ENCODE measurements at regions not wholly inside any gene's neighbourhood (a gene's known extent, or its start where the extent isn't known, plus 50 kb on each side); places are given as distances from the start of the nearest gene placed in this dataset.
"Not testable (repeated sequence)": the region's sequence is repeated elsewhere in the genome, so short reads cannot be mapped to it uniquely, and the experiment has no call there.

- DNase-seq = no peak
Measured at GRCh38 chr3:117809186-117810081, 1099.9 kb downstream of the TUSC7 start.

GRCh38 chr3:117811786-117812185 is 1102.2 kb downstream of the TUSC7 start:
- DNase-seq = no peak

DNA sequence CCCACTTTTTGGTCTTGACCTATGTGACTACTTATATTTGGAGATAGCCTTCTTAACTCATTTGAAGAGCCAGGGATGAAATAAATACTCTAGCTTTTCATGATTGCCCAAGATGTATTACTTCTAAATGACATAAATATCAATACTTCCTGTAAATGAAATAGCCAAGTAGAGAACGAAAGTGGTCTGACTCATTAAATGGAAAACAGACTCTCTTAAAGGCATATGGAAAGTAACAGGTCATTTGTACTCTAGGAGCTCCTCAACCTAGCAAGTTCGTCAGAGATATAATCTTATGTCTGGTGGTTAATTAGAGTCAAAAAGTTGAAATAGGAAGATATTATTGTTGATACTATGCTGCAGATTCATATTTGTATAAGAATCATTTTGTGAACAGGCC is 1105.4 kb downstream of the TUSC7 start:
- DNase-seq = no peak

DNA sequence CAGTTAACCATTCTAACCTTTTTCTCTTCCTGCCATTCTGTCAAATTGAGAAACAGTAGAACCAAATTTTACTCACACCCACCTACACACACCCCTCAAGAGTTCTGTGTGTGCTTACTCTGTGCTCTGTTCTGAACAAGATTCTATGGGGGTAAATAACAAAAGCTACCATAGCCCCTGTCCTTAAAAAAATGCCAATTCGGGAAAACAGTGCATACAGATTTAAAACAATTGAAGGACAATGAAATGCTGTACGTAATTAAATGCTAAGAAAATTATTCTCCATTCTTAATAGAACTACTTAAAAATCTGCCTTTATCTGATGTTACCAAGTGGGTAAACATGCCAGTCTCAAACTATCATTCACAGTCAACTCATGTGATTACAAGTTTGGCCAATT is 1107.5 kb downstream of the TUSC7 start:
- no peak for DNase-seq

- no peak for DNase-seq
Measured at GRCh38 chr3:117818592-117818991, 1109.0 kb downstream of the TUSC7 start.

GRCh38 chr3:117820658-117821299 is 1111.2 kb downstream of the TUSC7 start:
- no peak for DNase-seq

DNA sequence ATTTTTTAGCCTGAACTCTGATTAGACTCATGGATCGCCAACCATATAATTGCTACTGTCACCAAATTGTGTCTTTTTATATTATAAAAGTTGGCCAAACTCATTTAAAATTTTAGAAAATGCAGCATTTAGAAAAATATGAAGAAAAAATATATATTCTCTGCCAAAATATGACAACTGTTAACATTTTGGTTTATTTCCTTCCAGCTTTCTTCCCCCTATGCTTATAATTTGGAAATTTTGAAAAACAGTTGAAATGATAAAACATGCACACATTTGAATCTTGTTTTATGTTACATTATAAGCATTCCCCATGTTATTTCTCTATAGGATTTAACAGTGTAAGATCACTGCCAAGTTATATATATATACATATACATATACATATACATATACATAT is 1112.8 kb downstream of the TUSC7 start:
- DNase-seq = no peak

GRCh38 chr3:117836296-117836695 is 1126.7 kb downstream of the TUSC7 start:
- no peak for DNase-seq

DNA sequence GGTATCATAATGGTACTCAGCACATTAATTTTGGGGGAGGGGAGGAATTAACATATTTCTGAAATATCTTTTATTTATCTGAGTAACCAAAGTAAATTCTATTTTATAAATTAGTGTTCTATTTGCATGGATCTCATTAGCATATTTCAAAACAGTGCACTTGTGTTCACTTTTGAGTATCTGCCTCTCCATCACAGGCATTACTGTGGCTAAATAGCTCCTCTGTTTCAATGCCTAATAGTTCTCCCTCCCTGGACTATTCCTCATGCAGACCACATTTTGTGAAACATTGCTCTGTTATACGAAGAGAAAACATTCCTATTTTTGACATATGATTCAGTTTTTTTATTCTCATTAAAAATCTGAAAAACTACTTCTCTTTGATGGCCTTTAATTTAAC is 1127.8 kb downstream of the TUSC7 start:
- no peak for DNase-seq

DNA sequence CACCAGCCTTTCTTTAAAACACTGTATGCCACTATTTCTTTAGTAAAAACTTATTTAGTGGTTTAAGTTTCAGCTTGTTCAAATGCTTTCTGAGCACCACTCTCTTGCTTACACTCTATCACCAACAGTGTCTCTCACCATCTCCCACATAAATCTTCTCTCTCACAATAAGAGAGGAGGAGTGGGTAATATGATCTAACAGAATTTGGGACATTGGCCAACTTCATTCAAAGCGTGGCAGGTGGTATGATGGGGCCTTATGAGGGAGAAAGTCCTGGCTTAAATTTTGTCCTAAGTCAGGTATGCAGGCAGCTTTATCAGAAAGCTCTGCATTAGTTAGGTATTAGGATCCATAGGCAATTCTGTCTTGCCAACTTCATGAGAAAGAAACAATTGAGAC is 1132.5 kb downstream of the TUSC7 start:
- no peak for DNase-seq

- no peak for DNase-seq
Measured at GRCh38 chr3:117843356-117843755, 1133.8 kb downstream of the TUSC7 start.

DNA sequence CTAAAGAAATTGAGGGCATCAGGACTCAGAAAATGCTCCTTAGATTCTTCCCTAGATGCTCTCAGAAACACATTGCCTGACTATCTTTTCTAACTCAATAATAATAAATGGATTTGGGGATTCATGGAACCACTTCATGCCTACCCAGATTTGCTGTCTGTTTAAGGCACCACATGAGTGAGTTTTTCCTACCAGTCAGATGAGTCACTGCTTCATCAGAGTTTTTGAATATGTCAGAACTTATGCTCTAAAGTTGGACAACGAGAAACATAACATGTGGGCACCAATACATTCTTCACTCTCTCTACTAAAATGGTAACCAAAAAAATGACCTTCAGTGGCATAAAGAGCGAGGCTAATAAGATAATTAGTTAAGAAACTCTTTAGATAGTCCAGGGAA is 1135.1 kb downstream of the TUSC7 start:
- DNase-seq = no peak

- no peak for DNase-seq
Measured at GRCh38 chr3:117846238-117846637, 1136.7 kb downstream of the TUSC7 start.

GRCh38 chr3:117848606-117849005 is 1139.0 kb downstream of the TUSC7 start:
- DNase-seq = no peak

GRCh38 chr3:117853923-117854668 is 1144.5 kb downstream of the TUSC7 start:
- no peak for DNase-seq

DNA sequence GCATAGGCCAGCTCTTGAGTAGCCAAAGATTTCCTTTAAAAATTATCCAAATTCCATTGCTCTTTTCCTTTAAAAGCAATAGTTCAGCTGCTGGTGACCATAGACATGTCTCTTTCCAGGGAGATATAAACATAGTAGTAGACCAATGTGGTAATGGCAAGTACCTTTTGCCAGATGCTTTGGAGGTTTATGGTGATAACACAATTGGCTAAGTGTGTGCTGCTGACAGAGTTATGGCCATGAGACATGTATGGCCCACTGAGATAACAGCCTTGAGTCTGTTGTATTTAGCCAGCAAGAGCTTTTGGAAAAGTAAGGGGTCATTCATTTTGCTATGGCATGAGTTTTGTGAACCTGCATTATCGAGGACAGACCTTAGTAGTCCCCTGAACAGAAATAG is 1146.8 kb downstream of the TUSC7 start:
- DNase-seq = no peak

GRCh38 chr3:117863146-117863545 is 1153.6 kb downstream of the TUSC7 start:
- DNase-seq = no peak

- no peak for DNase-seq
Measured at GRCh38 chr3:117865338-117865737, 1155.8 kb downstream of the TUSC7 start.

GRCh38 chr3:117868766-117869165 is 1159.2 kb downstream of the TUSC7 start:
- no peak for DNase-seq

DNA sequence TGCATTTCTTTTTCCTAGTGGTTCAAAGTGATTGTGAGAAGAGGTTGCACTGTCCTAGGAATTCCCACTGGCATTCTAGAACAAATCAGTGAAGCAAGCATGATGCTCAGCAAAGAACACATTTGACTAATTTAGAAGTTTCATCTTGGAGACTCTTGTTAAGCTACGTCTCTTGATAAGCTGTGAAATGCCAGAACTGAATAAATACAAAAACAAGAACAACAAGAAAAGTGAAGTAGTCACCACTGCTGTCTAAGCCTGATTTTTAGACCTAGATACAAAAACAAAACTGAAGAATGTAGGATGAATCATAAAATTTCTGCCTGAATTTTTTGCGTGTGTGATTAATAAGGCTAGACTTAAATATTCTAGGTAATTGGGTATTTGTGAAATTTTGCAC is 1162.4 kb downstream of the TUSC7 start:
- DNase-seq = no peak

DNA sequence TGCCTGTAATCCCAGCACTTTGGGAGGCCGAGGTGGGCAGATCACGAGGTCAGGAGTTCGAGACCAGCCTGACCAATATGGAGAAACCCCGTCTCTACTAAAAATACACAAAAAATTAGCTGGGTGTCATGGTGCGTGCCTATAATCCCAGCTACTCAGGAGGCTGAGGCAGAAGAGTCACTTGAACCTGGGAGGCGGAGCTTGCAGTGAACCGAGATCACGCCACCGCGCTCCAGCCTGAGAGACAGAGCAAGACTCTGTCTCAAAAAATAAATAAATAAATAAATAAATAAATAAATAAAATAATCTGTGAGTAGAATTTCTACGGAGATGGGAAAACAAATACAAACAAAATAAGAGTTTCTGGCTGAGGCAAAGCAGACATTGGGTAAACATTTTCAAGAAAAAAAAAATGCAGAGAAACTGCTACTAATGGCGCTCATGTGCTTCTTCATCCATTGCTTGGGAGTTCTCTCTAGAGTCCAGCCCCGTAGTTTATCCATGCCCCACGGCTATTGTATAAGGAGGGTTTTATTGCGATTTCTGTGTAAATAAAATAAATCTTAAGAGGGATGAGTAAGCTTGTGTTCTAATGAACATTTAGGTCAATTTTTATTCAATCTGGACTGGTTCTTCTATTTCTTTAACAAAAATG is 1161.9 kb downstream of the IGSF11 start:
- DNase-seq = not testable (repeated sequence)

- DNase-seq = no peak
Measured at GRCh38 chr3:117873249-117873600, 1161.4 kb downstream of the IGSF11 start.

DNA sequence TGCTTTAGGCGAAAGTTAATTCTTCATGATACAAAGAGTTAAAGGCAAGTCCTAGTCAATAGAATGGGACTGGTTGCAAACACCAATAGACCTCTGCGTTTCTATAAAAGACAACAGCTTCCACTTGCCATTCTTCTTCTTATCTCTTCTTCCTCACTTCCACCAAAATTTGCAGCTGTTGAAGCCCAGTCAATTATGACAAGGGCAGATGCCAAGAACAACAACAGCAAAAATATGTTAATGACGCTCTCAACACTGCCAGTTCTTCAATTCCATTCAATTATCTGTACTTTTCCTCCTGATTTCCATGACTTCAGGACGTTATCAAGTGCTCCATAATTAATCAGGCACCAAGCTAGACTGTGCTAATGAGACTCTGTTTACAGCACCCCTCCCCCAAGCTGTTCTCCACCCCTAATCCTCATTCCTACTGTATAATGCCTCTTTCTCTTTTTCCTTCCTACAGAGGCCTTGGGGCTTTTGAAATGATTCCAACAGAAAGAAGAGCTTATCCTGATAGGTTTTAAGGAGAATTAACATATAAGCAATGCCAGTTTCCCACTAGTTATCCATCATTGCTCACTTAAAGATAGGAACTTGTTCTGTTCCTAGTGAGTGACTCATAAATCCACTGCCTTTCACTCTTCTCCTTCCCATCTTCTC is 1160.5 kb downstream of the IGSF11 start:
- no peak for DNase-seq

All from hematopoietic multipotent progenitor cell treated with erythropoietin and hydrocortisone succinate and interleukin-3 and kit ligand, for 6 days (in vitro differentiated cells).